HFFc6 (cell line): ENCODE measurements at regions not wholly inside any gene's neighbourhood (a gene's known extent, or its start where the extent isn't known, plus 50 kb on each side); places are given as distances from the start of the nearest gene placed in this dataset.

Experiments
- DNase-seq: peaks from one replicate; pipeline ENCODE4 v3.0.0-alpha.2; 2018
- H3K27ac Mint-ChIP-seq: 2 replicates; pipeline ENCODE4 v1.8.0; 2020; ENCODE audit warnings: mild to moderate bottlenecking, mixed read lengths
- H3K27me3 Mint-ChIP-seq: 2 replicates; pipeline ENCODE4 v1.8.0; 2021; ENCODE audit warnings: mild to moderate bottlenecking, moderate library complexity, mixed read lengths; ENCODE audit not compliant: insufficient read depth
- H3K36me3 Mint-ChIP-seq: 2 replicates; pipeline ENCODE4 v1.8.0; 2021; ENCODE audit warnings: low read depth, mixed read lengths
- H3K4me1 Mint-ChIP-seq: 2 replicates; pipeline ENCODE4 v1.8.0; 2020; ENCODE audit warnings: low read depth, mixed read lengths
- H3K4me3 Mint-ChIP-seq: 2 replicates; pipeline ENCODE4 v1.8.0; 2020; ENCODE audit warnings: mild to moderate bottlenecking, moderate library complexity, mixed read lengths
- H3K9me3 Mint-ChIP-seq: 2 replicates; pipeline ENCODE4 v1.8.0; 2020; ENCODE audit warnings: mild to moderate bottlenecking, mixed read lengths
- CTCF ChIP-seq: fragments of 200-600 bp; sonication (generic); IDR thresholded peaks from 2 replicates; pipeline ENCODE4 v1.5.0; 2021; ENCODE audit warnings: antibody characterized with exemption, mild to moderate bottlenecking

GRCh38 chr1:38613996-38614395 lies 245.6 kb downstream of the RRAGC start:
- Mint-ChIP-seq H3K27ac (no peak overlapping the region), H3K4me3 (no peak overlapping the region), H3K27me3 (peaks cover 1% of the 10 kb centered on the region; the same call in 1 of the 2 replicates), H3K9me3 (peaks cover 15% of the 10 kb centered on the region), H3K36me3 (no peaks in the 10 kb centered on the region), H3K4me1 (no peaks in the 10 kb centered on the region)
- DNase-seq: no peak
- TF ChIP-seq CTCF: no peak

GRCh38 chr1:38612951-38613350 lies 246.6 kb downstream of the RRAGC start:
- peaks cover 15% of the 10 kb centered on the region for H3K9me3 Mint-ChIP-seq
- no peaks in the 10 kb centered on the region for H3K4me1 Mint-ChIP-seq
- H3K27ac Mint-ChIP-seq: no peak overlapping the region
- no peak for TF ChIP-seq CTCF
- no peak overlapping the region for H3K4me3 Mint-ChIP-seq
- DNase-seq: no peak
- H3K36me3 Mint-ChIP-seq: no peaks in the 10 kb centered on the region
- peaks cover 1% of the 10 kb centered on the region; the same call in 1 of the 2 replicates for H3K27me3 Mint-ChIP-seq

- H3K9me3 Mint-ChIP-seq: peaks cover 10% of the 10 kb centered on the region; the same call in 1 of the 2 replicates
- no peak for DNase-seq
- H3K4me3 Mint-ChIP-seq: no peak overlapping the region
- no peaks in the 10 kb centered on the region for H3K4me1 Mint-ChIP-seq
- H3K27me3 Mint-ChIP-seq: no peaks in the 10 kb centered on the region; the same call in 1 of the 2 replicates
- no peak overlapping the region for H3K27ac Mint-ChIP-seq
- no peaks in the 10 kb centered on the region for H3K36me3 Mint-ChIP-seq
- TF ChIP-seq CTCF: no peak
Measured at GRCh38 chr1:38611664-38612211, 247.8 kb downstream of the RRAGC start.

- H3K9me3 Mint-ChIP-seq: peaks cover 10% of the 10 kb centered on the region; the same call in 1 of the 2 replicates
- H3K27me3 Mint-ChIP-seq: no peaks in the 10 kb centered on the region; the same call in 1 of the 2 replicates
Measured at GRCh38 chr1:38609166-38610025, 250.2 kb downstream of the RRAGC start.

More at GRCh38 chr1:38609166-38610025, 250.2 kb downstream of the RRAGC start:
- TF ChIP-seq CTCF: no peak
- Mint-ChIP-seq H3K27ac (no peak overlapping the region), H3K4me1 (no peaks in the 10 kb centered on the region), H3K4me3 (no peak overlapping the region), H3K36me3 (no peaks in the 10 kb centered on the region)
- no peak for DNase-seq
